Fibroblast of skin of right biceps (primary cell): ENCODE measurements at regions not wholly inside any gene's neighbourhood (a gene's known extent, or its start where the extent isn't known, plus 50 kb on each side); places are given as distances from the start of the nearest gene placed in this dataset.
"Not testable (repeated sequence)": the region's sequence is repeated elsewhere in the genome, so short reads cannot be mapped to it uniquely, and the experiment has no call there.

Experiments used
- DNase-seq: peaks from one replicate; pipeline ENCODE4 v3.0.0-alpha.2; 2013

DNA sequence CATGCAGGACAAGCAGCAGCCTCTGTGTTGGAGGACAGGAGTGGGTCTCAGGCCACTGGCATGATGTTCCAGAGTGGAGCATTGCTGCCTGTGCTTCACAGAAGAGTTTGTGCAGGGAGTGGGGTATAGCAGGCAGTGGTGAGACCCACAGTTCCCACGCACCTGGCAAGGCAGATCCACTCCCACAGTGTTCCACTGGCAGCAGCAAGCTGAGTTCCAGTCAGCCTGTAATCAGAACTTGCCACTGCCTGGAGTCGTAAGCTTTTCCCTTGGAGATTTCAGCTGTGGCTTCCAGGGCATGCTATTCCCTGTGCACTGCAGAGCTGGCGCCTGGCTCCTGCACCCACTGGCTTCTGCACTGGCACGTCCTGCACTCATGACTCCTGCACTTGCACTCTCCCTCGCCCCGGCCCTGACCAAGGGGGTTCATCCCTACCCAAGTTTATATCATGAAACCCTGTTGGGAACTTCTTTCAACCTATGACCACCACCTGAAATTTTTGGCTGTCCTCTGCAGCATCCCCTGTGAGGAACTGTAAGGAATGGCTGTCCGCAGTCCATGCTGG is 1144.3 kb downstream of the RAPGEF2 start:
- no peak for DNase-seq

DNA sequence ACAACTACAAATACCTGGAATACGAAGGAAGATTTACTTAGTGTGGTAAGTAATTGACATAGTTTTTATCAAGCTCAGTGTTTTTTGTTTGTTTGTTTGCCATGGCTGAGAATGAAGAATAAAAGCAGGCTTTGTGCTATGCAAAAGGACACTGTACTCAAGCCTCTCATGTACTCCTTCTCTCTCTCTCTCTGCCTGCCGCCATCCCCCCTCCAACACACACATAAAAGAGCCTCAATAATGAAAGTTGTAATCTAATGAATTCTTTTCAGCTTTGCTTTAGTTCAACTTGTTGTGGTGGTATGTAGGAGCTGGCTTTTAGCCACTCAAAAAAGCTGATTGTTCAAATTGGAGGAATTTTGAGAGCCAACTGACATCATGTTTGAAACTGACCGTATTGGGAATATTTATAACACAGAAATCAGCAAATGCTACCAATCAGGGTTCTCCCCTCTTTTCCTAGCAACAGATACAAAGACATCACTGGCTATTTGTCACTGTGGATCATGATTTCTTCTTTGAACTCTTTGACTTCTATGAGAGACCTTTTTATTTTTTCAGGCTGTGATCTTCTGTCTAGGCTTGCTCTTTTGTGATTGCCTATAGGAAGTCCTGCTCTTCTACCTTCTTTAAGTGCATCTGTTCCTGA is 1148.8 kb downstream of the RAPGEF2 start:
- no peak for DNase-seq

DNA sequence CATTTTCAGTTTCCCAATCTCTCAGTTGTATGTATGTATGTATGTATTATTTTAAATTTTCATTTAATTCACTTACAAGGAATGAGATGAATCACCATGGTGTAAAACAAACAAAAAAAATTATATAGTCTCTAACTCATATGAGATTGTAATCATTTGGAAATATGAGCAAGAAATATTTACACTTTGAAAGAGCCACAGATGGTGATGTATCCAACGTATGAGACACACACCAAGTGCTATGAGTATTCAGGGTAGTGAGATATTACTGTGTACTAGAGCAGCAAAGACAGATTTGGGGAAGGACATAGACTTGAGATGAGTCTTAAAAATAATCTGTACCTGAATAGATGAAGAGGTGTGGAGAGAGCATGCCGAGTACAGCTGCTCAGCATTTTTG is 1154.4 kb downstream of the RAPGEF2 start:
- DNase-seq, result no peak

DNA sequence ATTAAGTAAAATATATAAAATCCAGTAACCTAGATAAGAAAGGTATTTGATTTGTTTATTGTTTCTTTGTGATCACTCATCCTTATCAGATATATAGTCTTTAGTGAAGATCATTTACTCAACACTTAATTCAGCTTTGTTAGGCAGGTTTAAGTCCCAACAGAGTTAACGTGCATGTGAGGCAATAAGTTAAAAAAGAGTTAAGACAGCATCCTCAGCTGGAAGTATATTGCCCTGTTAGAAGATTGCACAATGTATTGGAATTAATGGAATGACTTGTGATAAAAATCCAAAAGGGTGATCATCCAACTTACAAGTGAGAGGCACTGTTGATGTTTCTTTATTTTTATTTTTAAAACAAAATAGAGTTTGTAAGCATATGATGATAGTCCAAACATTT is 1162.1 kb downstream of the RAPGEF2 start:
- DNase-seq, result peak; percentile 6

DNA sequence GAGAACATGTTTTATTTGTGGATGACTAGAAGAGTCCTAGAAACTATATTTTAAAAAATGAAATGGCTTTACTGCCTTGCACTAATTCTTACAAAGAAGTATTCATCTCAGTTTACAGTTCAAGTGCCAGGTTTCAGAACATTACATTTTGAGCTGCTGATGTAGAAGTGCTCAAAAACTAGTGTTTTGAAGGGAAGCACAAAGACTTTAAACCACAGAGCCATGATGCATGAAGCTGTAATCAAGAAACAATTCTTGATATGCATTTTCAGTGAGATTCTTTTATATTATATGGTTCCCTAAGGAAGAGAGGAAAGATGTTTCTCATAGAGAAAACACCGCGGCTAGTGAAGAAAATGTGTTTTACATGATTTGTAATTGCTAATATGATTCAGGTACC is 1163.0 kb downstream of the RAPGEF2 start:
- peak; percentile 25 for DNase-seq

DNA sequence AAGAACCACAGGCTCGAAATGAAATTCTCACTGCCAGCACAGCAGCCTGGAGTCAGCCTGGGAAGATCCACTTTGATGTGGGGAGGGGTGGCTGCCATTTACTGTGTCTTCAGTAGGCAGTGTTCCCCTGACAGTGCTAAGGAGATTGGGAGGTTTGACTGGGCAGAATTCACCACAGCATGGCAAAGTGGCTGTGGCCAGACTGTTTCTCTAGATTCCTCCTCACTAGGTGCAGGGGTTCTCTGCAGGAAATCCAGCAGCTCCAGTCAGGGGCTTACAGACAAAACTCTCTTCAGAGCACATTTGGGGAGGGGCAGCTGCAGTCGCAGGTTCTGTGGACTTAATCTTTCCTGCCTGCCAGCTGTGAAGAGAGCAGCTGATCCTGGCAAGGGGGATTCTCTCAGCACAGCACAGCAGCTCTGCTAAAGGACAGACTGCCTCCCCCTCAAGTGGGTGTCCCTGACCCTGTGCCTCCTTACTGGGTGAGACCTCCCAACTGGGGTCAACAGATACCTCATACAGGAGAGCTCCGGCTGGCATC is 1174.0 kb downstream of the RAPGEF2 start:
- DNase-seq, result no peak

DNA sequence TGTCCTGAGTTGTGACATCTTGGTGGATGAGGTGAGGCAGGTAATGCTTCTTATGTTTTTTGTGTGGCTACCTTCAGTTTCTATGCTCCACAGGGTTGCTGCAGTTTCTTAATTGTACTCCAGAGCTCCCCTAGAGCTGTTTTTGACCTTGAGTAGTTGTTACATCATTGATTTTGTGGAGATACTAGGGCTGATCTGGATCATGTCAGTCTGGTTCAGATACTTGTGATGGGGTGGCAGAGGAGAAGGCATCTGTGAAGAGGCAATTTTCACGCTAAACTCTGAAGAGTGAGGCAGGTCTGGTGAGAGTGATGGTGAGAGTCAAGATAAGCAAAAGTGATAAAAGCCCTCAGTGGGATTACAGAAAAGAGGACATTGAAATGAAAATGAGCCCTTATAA is 1180.2 kb downstream of the RAPGEF2 start:
- no peak for DNase-seq

DNA sequence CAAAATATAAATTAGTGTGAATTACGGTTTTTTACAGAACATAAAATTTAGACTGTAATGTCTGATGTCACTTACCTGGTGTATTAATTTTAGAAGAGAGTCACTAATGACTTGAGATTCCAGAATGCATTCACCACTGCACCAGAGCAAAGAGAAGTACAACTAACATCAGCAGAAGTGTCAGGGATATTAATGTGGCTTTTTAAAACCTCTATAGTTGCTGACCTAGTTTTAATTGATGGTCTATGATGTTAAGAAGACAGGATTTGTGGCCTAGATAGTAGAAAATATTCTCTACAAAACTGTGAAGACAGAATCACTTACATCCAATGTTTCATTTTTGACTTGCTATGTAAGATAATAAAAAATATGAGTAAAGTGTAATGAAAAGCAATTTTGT is 1181.6 kb downstream of the RAPGEF2 start:
- DNase-seq, result no peak

DNA sequence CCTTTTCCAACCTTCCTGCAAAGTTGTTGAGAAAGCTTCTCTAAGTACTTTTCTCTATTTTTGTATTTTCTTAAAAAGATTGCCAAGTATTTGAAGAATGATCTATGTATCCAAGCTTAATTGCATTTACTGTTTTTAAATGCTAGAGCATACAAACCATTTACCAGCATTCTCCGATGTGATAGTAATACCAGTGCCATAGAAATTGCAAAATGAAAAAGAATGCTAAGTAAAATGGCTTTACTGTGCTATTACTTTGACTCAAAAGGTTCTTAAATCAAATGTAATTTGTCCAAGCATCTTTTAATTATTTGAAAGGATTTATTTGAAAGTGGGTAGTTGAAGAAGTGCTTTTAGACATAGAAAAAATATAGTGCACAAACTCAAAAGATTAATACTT is 1183.2 kb downstream of the RAPGEF2 start:
- DNase-seq, result peak; percentile 1

DNA sequence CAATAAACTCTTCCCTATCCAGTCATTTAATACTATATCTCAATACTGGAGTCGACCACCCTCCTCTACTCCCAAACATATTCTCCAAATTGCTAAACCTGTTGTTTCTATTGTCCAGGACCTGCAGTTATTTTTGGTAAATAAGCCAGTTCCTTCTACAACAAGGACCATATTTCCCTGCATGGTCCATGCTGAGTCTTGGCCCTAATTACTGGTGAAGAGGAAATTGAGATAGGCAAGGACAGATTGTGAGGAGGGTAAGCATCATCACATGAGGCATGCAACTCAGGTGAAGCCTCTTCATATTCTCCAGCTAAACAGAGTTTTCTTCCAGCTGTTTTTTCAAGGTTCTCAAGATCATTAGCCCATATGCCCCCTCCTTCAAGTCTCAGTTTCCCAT is 1193.6 kb downstream of the RAPGEF2 start:
- no peak for DNase-seq

DNA sequence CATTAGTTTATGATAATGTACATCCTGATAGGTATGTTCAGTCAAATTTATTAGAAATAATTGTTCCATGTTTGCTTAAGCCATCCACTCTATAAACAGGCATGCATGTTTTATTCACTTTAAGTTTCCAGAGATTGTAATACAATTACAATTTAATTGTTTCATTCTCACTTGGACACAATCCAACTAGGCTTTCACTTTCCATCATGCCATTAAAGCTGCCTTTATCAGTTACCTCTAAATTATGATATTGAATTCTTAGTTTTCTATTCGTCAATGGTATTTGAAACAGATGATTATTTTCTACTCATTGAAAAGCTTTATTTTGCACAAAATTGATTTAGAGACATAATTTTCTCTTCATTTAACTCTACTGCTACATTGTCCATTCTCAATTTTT is 1196.3 kb downstream of the RAPGEF2 start:
- DNase-seq, result no peak

DNA sequence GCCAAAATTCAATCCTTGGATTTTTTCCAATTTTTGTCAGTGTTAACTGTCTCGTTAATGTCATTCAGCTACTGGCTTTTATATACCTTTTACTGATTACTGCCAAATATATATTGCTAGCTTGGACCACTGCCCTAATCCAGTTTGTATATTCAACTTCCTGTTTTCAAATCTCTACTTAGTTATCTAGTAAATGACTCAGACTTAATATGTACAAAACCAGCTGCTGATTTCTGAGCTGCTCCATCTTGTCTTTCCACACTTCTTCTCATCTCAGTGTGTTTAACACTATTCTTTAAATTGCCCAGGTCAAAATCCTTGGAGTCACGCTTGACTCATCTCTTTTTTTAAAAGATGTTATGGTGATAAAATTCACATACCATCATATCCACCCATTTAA is 1196.7 kb downstream of the RAPGEF2 start:
- no peak for DNase-seq

DNA sequence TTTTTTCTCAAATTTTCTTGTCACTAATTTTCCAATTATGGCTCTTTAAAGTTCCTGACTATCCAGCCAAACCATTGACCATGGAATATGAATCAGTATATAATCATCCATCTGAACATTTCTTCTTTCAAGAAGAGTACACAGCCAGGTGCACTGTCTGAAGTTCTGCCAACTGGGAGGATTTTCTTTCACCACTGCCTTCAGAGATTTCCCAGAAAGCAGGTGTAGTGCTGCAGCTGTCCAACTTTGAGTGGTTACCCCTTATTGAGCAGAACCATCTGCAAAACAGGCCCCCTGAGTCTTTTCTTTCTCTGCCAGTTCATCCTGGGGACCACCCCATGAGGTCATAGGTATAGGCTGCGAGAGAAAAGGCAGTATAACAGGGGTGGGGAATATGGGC is 1213.2 kb downstream of the RAPGEF2 start:
- DNase-seq, result no peak

DNA sequence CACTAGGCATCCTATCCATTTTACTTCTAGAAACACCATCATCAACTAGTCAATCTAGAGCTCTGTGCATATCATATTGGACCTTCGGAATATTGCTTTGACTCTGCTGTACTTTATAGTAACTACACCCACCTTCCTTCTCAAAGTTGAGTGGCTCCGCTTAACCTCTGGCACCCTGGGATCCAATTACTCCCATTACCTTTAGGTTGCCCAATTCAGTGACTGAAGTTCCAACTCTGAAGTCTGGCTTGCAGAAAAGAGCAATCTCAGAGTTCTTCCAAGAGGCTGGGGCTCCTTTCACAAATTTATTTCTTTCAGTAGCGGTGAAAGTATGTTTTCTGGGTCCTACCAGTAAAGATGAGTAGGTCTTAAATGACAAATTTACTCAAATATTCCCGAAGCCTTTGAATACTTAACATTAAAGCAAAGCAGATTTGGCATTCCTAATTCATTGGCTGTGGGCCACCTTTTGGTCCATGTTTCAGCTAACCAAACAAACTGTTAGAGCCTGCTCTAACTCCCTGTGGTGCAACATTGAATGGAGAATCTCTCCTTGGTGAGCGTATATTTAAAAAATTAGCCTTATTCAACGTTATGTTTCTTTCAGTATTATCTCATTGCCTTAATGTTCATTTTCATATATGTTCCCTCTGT is 1215.8 kb downstream of the RAPGEF2 start:
- peak; percentile 14 for DNase-seq

DNA sequence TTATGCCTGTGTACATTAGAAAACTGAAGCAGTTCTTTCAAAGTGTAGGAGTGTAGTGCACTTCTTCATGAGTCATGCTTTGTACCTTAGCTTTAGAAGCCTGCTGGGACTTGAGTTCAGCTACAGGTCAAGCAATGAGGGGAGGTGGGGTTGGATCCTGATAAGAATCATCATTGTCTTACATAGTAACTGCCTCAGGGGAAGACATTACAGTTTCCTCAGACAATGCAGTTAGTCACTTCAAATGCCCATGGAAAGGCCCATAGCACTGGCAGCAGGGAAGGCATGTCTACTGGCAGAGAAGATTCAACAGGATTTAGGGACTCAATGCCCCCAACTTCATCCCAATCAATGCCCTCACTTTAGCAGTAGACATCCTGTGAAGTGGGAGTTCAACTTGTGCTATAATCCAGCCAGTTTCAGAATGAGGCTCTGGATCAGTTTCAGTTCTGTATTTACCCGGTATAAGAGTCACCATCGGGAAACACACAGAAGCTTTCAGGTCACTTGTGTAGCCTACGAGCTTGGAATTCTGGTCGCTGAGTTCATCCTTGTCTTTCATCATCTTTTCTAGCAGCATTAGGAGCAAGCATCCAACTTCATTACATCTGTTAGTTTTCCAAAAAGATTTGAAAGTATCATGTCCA is 1216.5 kb downstream of the RAPGEF2 start:
- peak; percentile 42 for DNase-seq

DNA sequence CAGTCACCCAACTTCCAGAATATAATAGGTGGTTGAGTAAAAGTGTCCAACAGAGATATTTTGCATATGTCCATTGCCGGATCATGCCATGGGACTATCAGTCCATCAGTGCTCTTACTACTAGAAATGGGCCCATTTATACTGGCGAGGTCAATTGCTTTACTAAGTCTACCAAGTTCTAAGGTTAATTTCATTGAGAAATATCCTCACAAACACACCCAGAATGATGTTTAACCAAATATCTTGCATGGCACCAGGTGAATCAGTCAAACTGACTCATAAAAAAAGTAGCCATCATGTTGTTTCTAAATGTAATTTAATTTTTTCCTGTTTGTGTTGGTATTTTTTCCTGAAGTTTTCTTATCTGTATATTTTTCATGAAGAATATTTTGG is 1217.0 kb downstream of the RAPGEF2 start:
- DNase-seq, result no peak

DNA sequence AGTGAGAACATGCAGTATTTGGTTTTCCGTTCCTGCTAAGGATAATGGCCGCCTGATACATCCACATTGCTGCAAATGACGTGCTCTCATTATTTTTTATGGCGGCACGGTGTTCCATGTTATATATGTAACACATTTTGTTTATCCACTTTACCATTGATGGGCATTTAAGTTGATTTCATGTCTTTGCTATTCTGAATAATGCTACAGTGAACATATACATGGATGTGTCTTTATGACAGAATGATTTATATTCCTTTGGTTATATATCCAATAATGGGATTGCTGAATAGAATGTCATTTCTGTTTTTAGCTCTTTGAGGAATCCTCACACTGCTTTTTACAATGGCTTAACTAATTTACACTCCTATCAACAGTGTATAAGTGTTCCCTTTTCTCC is 1223.2 kb downstream of the RAPGEF2 start:
- no peak for DNase-seq

DNA sequence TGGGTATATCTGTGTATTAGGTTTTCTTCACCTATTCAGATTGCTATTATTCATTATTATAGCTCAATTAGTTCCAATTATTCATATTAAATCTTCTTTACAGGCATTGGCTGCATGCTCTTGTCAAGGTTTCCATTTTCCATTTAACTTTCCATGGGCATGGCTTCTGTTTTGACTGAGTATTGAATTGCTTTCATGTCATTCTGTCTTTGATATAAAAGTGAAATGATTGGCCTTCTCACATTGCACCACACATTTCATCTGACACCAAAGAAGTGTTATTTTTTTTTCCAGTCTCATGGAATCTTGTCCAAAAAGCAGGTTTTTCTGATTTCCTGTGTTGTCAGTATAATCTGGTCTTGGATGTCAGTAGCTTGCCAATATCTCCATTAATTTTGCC is 1244.3 kb downstream of the RAPGEF2 start:
- DNase-seq, result no peak

DNA sequence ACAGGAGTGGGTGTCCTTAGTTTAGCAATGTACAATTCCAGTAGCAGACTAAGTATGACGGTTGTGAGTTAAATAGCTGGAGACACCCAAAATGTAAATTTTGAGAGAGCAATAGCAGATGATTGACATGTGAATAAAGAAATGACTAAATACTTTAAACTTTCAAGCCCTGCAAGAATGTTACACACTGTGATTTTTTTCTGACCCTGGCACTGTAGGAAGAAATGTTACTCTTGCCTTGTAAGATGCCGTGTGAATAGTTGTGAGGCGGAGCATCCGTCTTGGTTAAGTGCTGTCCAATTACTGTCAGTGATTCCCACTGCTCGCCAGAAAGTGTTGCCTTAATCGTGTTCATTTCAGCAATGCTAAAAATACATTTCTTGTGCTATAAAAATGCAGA is 1248.1 kb downstream of the RAPGEF2 start:
- no peak for DNase-seq

DNA sequence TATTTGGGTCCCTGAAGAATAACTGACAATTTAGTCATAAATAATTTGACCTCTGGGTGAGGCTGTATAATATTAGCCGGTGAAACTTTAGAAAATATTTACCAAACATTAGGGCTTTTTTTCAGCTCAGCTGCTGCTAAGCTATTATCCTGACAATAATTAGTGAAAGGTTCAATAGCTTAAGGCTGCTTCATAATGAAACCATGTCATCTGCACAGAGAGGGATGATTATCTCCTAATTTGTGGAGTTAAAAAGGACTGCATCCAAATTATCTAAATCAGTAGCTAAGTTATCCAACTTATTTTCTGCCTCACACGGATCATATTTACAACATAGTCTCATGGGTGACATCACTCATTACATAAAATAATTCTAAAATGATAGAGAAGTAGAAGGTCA is 1249.8 kb downstream of the RAPGEF2 start:
- no peak for DNase-seq

DNA sequence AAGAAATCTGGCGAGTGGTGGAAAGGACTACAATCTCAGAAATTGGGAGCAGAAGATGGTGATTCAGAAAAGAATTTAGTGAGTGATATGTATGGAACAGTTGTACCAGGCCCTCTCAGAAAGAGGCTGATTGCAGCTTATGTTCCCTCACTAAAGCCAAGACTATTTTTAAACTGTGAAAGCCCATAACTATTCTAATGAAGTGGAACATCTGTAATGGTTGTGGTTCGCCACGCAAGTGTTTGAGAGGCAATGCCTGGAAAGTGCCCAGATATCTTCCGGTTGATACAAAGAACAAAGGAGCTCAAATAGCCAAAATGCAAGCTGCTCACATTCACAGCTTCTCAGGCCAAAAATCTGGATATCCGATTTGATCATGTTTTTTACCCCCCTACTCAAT is 1250.7 kb downstream of the RAPGEF2 start:
- DNase-seq, result no peak

DNA sequence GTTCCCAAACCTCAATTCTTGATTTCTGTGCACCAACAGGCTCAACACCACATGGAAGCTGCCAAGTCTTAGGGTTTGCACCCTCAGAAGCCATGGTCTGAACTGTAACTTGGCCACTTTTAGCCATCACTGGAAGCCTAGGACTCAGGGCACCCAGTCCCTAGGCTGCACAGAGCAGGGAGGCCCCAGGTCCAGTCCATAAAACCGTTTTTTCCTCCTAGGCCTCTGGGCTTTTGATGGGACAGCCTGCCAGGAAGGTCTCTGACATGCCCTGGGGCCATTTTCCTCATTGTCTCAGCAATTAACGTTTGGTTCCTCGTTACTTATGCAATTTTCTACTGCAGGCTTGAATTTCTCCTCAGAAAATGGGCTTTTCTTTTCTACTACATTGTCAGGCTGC is 1259.6 kb downstream of the RAPGEF2 start:
- no peak for DNase-seq

DNA sequence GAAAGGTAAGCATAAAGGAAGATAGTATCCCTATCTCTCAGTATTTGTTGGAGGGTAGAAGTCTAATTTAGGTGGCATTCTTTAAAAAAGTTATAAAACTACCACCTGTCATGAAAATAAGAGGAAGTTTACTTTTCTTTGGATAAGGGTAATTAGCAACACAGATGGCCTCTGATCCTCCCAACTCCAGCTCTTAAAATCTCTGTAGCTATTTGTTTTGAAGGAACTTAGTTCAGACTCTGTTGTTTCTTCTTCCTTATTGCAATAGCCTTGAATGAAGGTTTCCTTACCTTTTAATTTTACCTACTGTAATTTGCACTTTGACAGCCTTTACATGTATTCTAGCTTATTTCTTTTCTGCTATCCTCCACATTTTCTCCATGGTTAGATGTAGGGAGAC is 1261.3 kb downstream of the RAPGEF2 start:
- no peak for DNase-seq

DNA sequence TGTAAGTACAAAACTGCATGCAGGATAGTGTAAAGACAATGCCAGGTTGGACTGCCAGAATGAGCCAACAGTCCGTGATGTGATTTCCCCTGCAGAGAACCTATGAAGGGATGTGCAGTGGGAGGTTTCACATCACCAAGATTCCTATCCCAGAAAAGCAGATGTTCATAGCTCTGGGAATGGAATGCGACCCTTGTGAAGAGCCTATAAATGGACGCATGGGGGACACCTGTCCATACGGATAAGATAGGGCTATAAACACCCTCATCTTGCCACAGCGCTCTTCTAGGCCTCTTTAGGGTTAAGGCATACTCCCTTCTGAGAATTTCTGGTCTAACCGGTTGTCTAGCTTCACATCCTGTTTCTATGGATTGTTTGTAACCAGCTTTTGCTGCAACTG is 1261.8 kb downstream of the RAPGEF2 start:
- DNase-seq, result not testable (repeated sequence)
